B cell (primary cell): ENCODE measurements at regions not wholly inside any gene's neighbourhood (a gene's known extent, or its start where the extent isn't known, plus 50 kb on each side); places are given as distances from the start of the nearest gene placed in this dataset.

Experiments
- EZH2 ChIP-seq: IDR thresholded peaks from 2 replicates; pipeline ENCODE4 v1.6.1; 2012; ENCODE audit warnings: borderline replicate concordance, low read depth, mild to moderate bottlenecking, moderate library complexity, low read length; ENCODE audit not compliant: insufficient read depth, poor library complexity, severe bottlenecking
- TF ChIP-seq, protein P1 (sequence below): fragments of 200-600 bp; IDR thresholded peaks from one replicate; pipeline ENCODE4 v1.8.0; 2022; ENCODE audit warnings: antibody characterized with exemption, mild to moderate bottlenecking

DNA sequence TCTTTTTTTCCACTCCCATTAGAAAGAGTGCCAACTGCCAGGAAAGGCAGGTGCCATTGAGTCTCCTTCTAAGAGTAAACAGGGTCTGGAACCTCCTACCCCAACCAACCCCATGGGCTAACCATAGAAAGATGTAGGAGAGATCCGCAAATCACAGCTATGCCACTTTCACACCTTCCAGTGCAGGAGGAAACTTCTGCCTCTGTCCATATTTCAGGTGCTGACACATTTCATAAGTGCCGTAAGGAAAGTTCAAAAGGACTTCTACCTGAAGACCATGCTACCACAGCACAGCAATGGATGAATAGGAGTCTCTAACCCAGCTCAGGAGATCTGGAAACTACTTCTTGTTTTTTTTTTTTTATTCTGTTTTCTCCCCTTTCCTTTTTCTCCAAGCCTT lies 145.8 kb downstream of the FBXO8 start:
- TF ChIP-seq, protein P1, sequence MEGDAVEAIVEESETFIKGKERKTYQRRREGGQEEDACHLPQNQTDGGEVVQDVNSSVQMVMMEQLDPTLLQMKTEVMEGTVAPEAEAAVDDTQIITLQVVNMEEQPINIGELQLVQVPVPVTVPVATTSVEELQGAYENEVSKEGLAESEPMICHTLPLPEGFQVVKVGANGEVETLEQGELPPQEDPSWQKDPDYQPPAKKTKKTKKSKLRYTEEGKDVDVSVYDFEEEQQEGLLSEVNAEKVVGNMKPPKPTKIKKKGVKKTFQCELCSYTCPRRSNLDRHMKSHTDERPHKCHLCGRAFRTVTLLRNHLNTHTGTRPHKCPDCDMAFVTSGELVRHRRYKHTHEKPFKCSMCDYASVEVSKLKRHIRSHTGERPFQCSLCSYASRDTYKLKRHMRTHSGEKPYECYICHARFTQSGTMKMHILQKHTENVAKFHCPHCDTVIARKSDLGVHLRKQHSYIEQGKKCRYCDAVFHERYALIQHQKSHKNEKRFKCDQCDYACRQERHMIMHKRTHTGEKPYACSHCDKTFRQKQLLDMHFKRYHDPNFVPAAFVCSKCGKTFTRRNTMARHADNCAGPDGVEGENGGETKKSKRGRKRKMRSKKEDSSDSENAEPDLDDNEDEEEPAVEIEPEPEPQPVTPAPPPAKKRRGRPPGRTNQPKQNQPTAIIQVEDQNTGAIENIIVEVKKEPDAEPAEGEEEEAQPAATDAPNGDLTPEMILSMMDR = no peak
- no peak for TF ChIP-seq EZH2
